NCI-H82 treated with DMSO at 0.1 percent for 48 hours (cell line): ENCODE measurements at regions not wholly inside any gene's neighbourhood (a gene's known extent, or its start where the extent isn't known, plus 50 kb on each side); places are given as distances from the start of the nearest gene placed in this dataset.

Experiments
- DNase-seq: peaks from one replicate; lab custom pipeline; 2025; ENCODE audit not compliant: unreplicated experiment; lab: John Stamatoyannopoulos, UW

GRCh38 chr20:57928181-57928967 is 218.6 kb upstream of the PMEPA1 start:
- DNase-seq: no peak

GRCh38 chr20:57927376-57927775 is 217.6 kb upstream of the PMEPA1 start:
- DNase-seq: no peak

DNA sequence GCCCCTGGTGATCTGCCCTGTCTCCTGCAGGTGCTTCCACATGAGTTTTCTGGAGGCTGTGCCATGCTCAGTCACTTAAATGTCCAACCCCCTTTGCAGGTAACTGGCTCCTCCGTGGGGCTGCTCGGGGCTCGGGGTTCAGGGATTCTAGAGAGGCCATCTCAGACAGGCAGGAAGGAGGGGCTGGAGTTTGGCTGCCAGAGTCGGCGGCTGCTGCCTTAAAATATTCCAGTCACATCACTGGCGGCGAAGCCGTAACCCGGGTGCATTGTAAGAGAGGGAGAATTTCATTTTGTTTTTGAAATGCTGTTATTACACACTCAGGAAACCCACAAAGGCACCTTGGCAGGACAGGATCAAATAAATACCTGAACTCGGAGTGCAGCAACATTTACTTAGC is 212.9 kb upstream of the PMEPA1 start:
- no peak for DNase-seq

- no peak for DNase-seq
Observed at GRCh38 chr20:57922083-57922482, 212.3 kb upstream of the PMEPA1 start.

DNA sequence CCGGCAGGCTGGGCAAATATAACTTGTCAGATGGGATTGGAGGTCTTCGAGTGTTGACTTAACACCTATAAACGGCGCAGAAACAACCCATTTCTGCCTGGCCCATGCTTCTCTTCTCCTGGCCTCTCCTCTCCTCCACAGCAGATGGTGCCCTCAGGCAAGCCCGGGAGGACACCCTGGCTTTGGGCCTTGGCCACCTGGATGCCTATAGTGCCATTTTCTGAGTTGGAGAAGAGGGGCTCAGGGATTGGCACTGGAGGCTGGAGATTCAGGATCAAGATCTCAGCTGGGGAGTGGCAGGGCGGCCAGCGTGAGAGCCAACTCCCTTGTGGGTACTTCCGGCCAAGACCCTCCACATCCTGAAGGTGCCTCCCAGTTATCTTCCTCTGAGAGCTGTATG is 211.9 kb upstream of the PMEPA1 start:
- DNase-seq: no peak

GRCh38 chr20:57920971-57921370 is 211.2 kb upstream of the PMEPA1 start:
- DNase-seq: no peak

DNA sequence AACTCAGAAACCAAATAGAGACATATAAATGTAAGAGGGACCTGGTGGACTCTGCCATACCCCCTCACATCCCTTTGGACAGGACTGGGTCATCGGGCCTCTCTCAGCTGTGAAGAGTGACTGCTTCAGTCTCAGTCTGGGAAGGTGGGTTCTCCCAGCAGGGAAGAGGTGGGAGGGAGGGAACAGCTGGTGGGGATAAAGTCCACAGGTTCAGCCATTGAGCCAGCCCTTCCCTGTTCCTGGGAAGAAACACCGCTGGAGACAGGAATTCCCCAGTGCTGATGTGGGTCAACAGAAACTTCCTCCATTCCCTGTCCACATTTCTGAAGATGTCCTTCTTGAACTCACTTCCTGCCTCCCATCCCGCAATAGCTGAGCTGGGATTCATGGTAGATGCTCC is 209.2 kb upstream of the PMEPA1 start:
- DNase-seq: no peak

DNA sequence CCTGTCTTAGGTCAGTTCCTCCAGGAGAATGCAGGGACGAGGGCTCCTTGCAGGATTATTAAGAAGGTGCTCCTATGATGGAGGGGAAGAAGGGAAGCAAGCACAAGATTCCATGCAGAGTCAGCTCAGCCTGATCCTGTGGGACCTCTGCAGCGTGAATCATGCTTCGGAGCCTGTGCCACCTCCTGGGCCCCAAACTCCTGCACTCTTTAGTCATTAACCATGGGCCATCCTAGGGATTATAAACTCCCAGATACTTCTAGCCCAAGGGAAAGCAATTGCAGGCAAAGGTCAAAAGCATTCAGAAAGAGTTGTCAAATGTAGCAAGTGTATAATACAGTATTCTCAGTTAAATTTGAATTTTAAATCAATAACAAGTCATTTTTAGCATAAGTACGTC is 208.7 kb upstream of the PMEPA1 start:
- no peak for DNase-seq

- no peak for DNase-seq
Observed at GRCh38 chr20:57914205-57914604, 204.4 kb upstream of the PMEPA1 start.

- no peak for DNase-seq
Observed at GRCh38 chr20:57913156-57913930, 203.5 kb upstream of the PMEPA1 start.

- DNase-seq: no peak
Observed at GRCh38 chr20:57912227-57912582, 202.4 kb upstream of the PMEPA1 start.

- no peak for DNase-seq
Observed at GRCh38 chr20:57911512-57912226, 201.9 kb upstream of the PMEPA1 start.

GRCh38 chr20:57910716-57911115 is 200.9 kb upstream of the PMEPA1 start:
- DNase-seq: no peak

GRCh38 chr20:57909763-57910331 is 200.0 kb upstream of the PMEPA1 start:
- DNase-seq: no peak

- peak; percentile 46 for DNase-seq
Observed at GRCh38 chr20:57908704-57909630, 199.2 kb upstream of the PMEPA1 start.

GRCh38 chr20:57908226-57908625 is 198.4 kb upstream of the PMEPA1 start:
- DNase-seq: no peak

GRCh38 chr20:57907131-57908000 is 197.6 kb upstream of the PMEPA1 start:
- peak; percentile 85 for DNase-seq

GRCh38 chr20:57905448-57905847 is 195.6 kb upstream of the PMEPA1 start:
- no peak for DNase-seq

DNA sequence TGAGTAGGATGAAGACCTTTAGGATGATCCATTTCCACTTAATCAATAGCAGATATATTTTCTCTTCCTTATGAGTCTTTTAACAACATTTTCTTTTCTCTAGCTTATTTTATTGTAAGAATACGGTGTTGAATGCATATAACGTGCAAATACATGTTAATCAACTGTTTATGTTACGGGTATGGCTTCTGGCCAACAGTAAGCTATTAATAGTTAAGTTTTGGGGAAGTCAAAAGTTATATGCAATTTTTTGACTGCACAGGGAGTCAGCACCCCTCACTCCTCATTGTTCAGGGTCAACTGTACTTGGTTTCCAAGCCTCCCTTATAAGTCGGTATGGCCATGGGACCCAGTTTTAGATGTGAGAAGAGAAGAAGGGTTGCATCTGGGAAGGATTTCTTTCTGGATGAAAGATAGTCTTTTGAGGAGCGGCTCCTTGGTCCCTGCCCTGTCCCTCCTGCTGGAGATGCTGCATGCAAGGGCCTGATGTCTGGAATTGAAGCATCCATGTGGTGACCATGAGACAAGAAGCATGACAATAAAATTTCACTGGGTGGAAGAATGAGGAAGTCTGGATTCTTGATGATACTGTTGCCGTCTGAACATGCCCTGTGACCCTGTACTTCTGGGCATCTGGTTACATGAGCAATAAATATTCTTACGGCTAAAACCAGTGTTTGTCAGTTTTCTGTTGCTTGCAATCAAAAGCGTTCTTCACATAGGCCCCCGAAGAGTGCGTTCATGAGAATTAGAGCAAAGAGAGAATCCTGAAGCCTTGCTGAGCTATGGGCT is 194.7 kb upstream of the PMEPA1 start:
- no peak for DNase-seq
